Pancreas (tissue), 10 donors: ENCODE measurements at regions not wholly inside any gene's neighbourhood (a gene's known extent, or its start where the extent isn't known, plus 50 kb on each side); places are given as distances from the start of the nearest gene placed in this dataset.

Source experiments
- ATAC-seq, 4 donors: fragments of 200-7000 bp; cut with Tn5 transposase; one replicate each; pipeline versions ENCODE4 v1.8.0 to v1.9.1; 2020; ENCODE audit warnings: mild to moderate bottlenecking in 4 of 4, moderate library complexity in 4 of 4
- DNase-seq, 6 donors: peaks; one replicate each; pipeline ENCODE4 v3.0.0-alpha.2; 2020
- FAIRE-seq: peaks from 2 replicates; lab custom pipeline; 2012; peaks lifted over from hg19 to GRCh38; lab: Jason Lieb, UNC
- H3K27ac ChIP-seq, 4 donors: fragments of 200-600 bp; sonication (generic); 1 replicate in 3 of 4; 2 replicates in 1 of 4; pipeline versions ENCODE4 v1.5.0 to v1.8.0; 2020
- H3K27me3 ChIP-seq, 4 donors: fragments of 200-600 bp; one replicate each; pipeline ENCODE4 v1.8.0; 2021
- H3K36me3 ChIP-seq, 3 donors: fragments of 200-600 bp; sonication (generic) in 1 of 3; one replicate each; pipeline versions ENCODE4 v1.5.0 to v1.8.0; 2020 to 2021
- H3K4me1 ChIP-seq, 3 donors: fragments of 200-600 bp; one replicate each; pipeline ENCODE4 v1.8.0; 2021
- H3K4me3 ChIP-seq, 4 donors: fragments of 200-600 bp; sonication (generic) in 2 of 4; one replicate each; pipeline versions ENCODE4 v1.5.0 to v1.8.0; 2020 to 2021
- H3K9me3 ChIP-seq, 4 donors: fragments of 200-600 bp; one replicate each; pipeline ENCODE4 v1.8.0; 2021
- CTCF ChIP-seq, 4 donors: fragments of 200-600 bp; sonication (generic) in 3 of 4; IDR thresholded peaks; one replicate each; pipeline versions ENCODE4 v1.5.0 to v1.8.0; 2021; ENCODE audit warnings: antibody characterized with exemption in 4 of 4
- WGBS, 2 donors: extraction: QIAGEN DNeasy Blood & Tissue Kit; methylation state at CpG; one replicate each; pipeline ENCODE4 v1.1.7; 2013; 5-methylcytosine and 5-hydroxymethylcytosine counted together
- intact Hi-C, 3 donors: fragments of 100-400 bp; cut with DNase I; formaldehyde crosslinking; loops; one replicate each; pipeline versions ENCODE4 v1.11.1 to v1.14.2; 2022
- donor health status: healthy with polysubstance abuse.
- donor health status: DM: no; HTN: no; CAD: no; lungs with moderate emphysema.
- donor health status: DM: no; HTN: no; CAD: no.
- donor health status: control.
- donor health status: control.
- donor health status: Bipolar disorder and iron deficiency.
- donor health status: DM: yes; HTN: yes; CAD: no.
- donor health status: DM: no; HTN: no; CAD: no.
- donor health status: DM: no; HTN: no; CAD: no.
- donor health status: DM: yes; HTN: yes; CAD: no.

GRCh38 chr3:124562769-124563168, 167.5 kb upstream of the UMPS start:
- DNase-seq (no peak), ATAC-seq (no peak), FAIRE-seq (no peak)
- H3K9me3 ChIP-seq, result no peaks in the 10 kb centered on the region
- intact Hi-C loops, result loop anchor here (10.0 kb wide), 3 partner anchors 122 to 342 kb away; no protein-coding TSS in a partner anchor
- peaks cover 0 to 21% (median 9%) of the 10 kb centered on the region in 3 donors for H3K4me1 ChIP-seq
- H3K36me3 ChIP-seq, result no peaks in the 10 kb centered on the region
- TF ChIP-seq CTCF (IDR thresholded peaks at IDR 0.05), result no peak
- H3K27ac ChIP-seq, result no peak overlapping the region
- no peaks in the 10 kb centered on the region for H3K27me3 ChIP-seq
- WGBS, 2 donors, result 91 to 96% methylated on average over 14 of the region's 14 CpGs
- H3K4me3 ChIP-seq, result no peak overlapping the region

- H3K4me1 ChIP-seq, result peaks cover 0 to 17% (median 9%) of the 10 kb centered on the region in 3 donors
- ATAC-seq (no peak), FAIRE-seq (no peak), DNase-seq (no peak)
- no peaks in the 10 kb centered on the region for H3K9me3 ChIP-seq
- 71 to 88% methylated on average over 3 of the region's 3 CpGs for WGBS, 2 donors
- H3K36me3 ChIP-seq, result no peaks in the 10 kb centered on the region
- no peak overlapping the region for H3K4me3 ChIP-seq
- H3K27me3 ChIP-seq, result no peaks in the 10 kb centered on the region
- TF ChIP-seq CTCF (IDR thresholded peaks at IDR 0.05), result no peak
- H3K27ac ChIP-seq, result no peak overlapping the region
- intact Hi-C loops, result loop anchor here (10.0 kb wide), 3 partner anchors 121 to 341 kb away; no protein-coding TSS in a partner anchor
Observed at GRCh38 chr3:124563376-124563775, 166.9 kb upstream of the UMPS start.

GRCh38 chr3:124565013-124565412, 165.2 kb upstream of the UMPS start:
- Histone ChIP-seq H3K4me1 (peaks cover 4 to 10% (median 9%) of the 10 kb centered on the region in 3 donors), H3K27me3 (no peaks in the 10 kb centered on the region), H3K36me3 (no peaks in the 10 kb centered on the region), H3K9me3 (no peaks in the 10 kb centered on the region), H3K27ac (no peak overlapping the region), H3K4me3 (no peak overlapping the region)
- 16 to 20% methylated on average over 5 of the region's 5 CpGs for WGBS, 2 donors
- DNase-seq, result peak in 5 of 6 donors; percentile 62 to 87 (median 71)
- TF ChIP-seq CTCF (IDR thresholded peaks at IDR 0.05), result peak; percentile 63 to 91 (median 86)
- no peak for FAIRE-seq
- intact Hi-C loops, result loop anchor here (2.0 to 10.0 kb wide), 5 partner anchors 120 to 340 kb away; no protein-coding TSS in a partner anchor
- ATAC-seq, result peak; percentile 82 to 93 (median 91)

GRCh38 chr3:124565551-124565950, 164.7 kb upstream of the UMPS start:
- ATAC-seq, result peak; percentile 46 to 78 (median 60)
- TF ChIP-seq CTCF (IDR thresholded peaks at IDR 0.05), result no peak
- intact Hi-C loops, result loop anchor here (2.0 to 10.0 kb wide), 5 partner anchors 119 to 339 kb away; no protein-coding TSS in a partner anchor
- H3K4me3 ChIP-seq, result no peak overlapping the region
- no peaks in the 10 kb centered on the region for H3K36me3 ChIP-seq
- no peak overlapping the region for H3K27ac ChIP-seq
- WGBS, 2 donors, result 32 to 33% methylated on average over 6 of the region's 6 CpGs
- FAIRE-seq, result no peak
- no peaks in the 10 kb centered on the region for H3K27me3 ChIP-seq
- H3K9me3 ChIP-seq, result no peaks in the 10 kb centered on the region
- DNase-seq, result no peak
- H3K4me1 ChIP-seq, result peaks cover 4 to 14% (median 9%) of the 10 kb centered on the region in 3 donors

- 67% methylated on average over 2 of the region's 2 CpGs for WGBS, 2 donors
- Histone ChIP-seq H3K27ac (no peak overlapping the region), H3K4me1 (peaks cover 4 to 14% (median 9%) of the 10 kb centered on the region in 3 donors), H3K36me3 (no peaks in the 10 kb centered on the region), H3K27me3 (no peaks in the 10 kb centered on the region), H3K9me3 (no peaks in the 10 kb centered on the region), H3K4me3 (no peak overlapping the region)
- intact Hi-C loops, result loop anchor here (5.0 to 10.0 kb wide), 4 partner anchors 118 to 338 kb away; no protein-coding TSS in a partner anchor
- ATAC-seq, result no peak
- no peak for TF ChIP-seq CTCF (IDR thresholded peaks at IDR 0.05)
- FAIRE-seq, result no peak
- no peak for DNase-seq
Observed at GRCh38 chr3:124566701-124567100, 163.6 kb upstream of the UMPS start.
